GM12878 (cell line): ENCODE measurements at regions not wholly inside any gene's neighbourhood (a gene's known extent, or its start where the extent isn't known, plus 50 kb on each side); places are given as distances from the start of the nearest gene placed in this dataset.

ENCODE experiments used
- ATAC-seq: fragments of 200-7000 bp; cut with Tn5 transposase; 3 replicates; pipeline ENCODE4 v1.9.1; 2020; ENCODE audit warnings: mild to moderate bottlenecking, moderate library complexity
- BruUV-seq: library from RNA; stranded (reverse); fragments of 400-500 nt; replicated peaks from 2 replicates; lab custom pipeline; 2021; lab: Mats Ljungman, UMichigan
- CTCF ChIA-PET: fragments of 300-600 bp; sonication (Branson Sonifier 250); formaldehyde crosslinking; extraction: SDS; loops from one replicate; lab custom pipeline; 2021; ENCODE audit warnings: inconsistent platforms; lab: Yijun Ruan, JAX
- POLR2A ChIA-PET: fragments of 350-600 bp; formaldehyde crosslinking; extraction: SDS; loops from one replicate; lab custom pipeline; 2021; ENCODE audit warnings: inconsistent platforms; lab: Charles Lee
- RAD21 ChIA-PET: fragments of 300-600 bp; sonication (Branson Sonifier 250); formaldehyde crosslinking; loops from one replicate; lab custom pipeline; 2023; ENCODE audit warnings: antibody characterized with exemption; ENCODE audit not compliant: unreplicated experiment; lab: Charles Lee
- SMC1A ChIA-PET: fragments of 300-600 bp; sonication (Branson Sonifier 250); formaldehyde crosslinking; loops from one replicate; lab custom pipeline; 2023; ENCODE audit not compliant: unreplicated experiment, uncharacterized antibody; lab: Charles Lee
- DNase-seq: peaks from one replicate; pipeline ENCODE4 v3.0.0-alpha.2; 2011; ENCODE audit warnings: low read depth, low spot score
- FAIRE-seq: peaks from 3 replicates; lab custom pipeline; 2011; peaks lifted over from hg19 to GRCh38; lab: Jason Lieb, UNC
- H2AFZ ChIP-seq: 2 replicates; pipeline ENCODE4 v1.6.0; 2011; ENCODE audit warnings: low read depth, low read length, control low read depth; ENCODE audit not compliant: control insufficient read depth
- H3K27ac ChIP-seq: 2 replicates; pipeline ENCODE4 v1.5.1; 2011; ENCODE audit warnings: control low read depth; ENCODE audit not compliant: control insufficient read depth, insufficient read depth
- H3K27me3 ChIP-seq, 2 experiments: replicated peaks in 1 of 2; 2 replicates each; pipeline versions ENCODE4 v1.6.0 to v1.6.1; 2011; ENCODE audit warnings: low read length in 1 of 2; ENCODE audit not compliant: control insufficient read depth in 2 of 2, insufficient read depth in 2 of 2
- H3K36me3 ChIP-seq, 2 experiments: 2 replicates each; pipeline ENCODE4 v1.5.1; 2011; ENCODE audit warnings: low read length in 1 of 2; ENCODE audit not compliant: control insufficient read depth in 2 of 2, insufficient read depth in 2 of 2
- H3K4me1 ChIP-seq: 2 replicates; pipeline ENCODE4 v1.6.1; 2011; ENCODE audit warnings: mild to moderate bottlenecking, low read length, moderate library complexity, mixed read lengths; ENCODE audit not compliant: control insufficient read depth, insufficient read depth
- H3K4me2 ChIP-seq: 2 replicates; pipeline ENCODE4 v1.6.0; 2011; ENCODE audit warnings: control low read depth; ENCODE audit not compliant: control insufficient read depth, insufficient read depth
- H3K4me3 ChIP-seq: fragments of 200-600 bp; sonication (generic); 2 replicates; pipeline ENCODE4 v1.5.1; 2016
- H3K79me2 ChIP-seq: 2 replicates; pipeline ENCODE4 v1.6.0; 2011; ENCODE audit warnings: low read length; ENCODE audit not compliant: control insufficient read depth, insufficient read depth
- H3K9ac ChIP-seq: 2 replicates; pipeline ENCODE4 v1.8.0; 2011; ENCODE audit warnings: low read length, control low read depth, mixed read lengths; ENCODE audit not compliant: control insufficient read depth, insufficient read depth
- H3K9me3 ChIP-seq: replicated peaks from 3 replicates; pipeline ENCODE4 v1.5.1; 2011; ENCODE audit warnings: mild to moderate bottlenecking, low read length; ENCODE audit not compliant: control insufficient read depth, insufficient read depth
- H4K20me1 ChIP-seq: 2 replicates; pipeline ENCODE4 v1.6.0; 2011; ENCODE audit not compliant: control insufficient read depth, insufficient read depth
- CHD1 ChIP-seq: IDR thresholded peaks from 2 replicates; pipeline ENCODE4 v1.6.1; 2012; ENCODE audit warnings: low read depth, low read length, improper control_type of control experiment
- HCFC1 ChIP-seq: fragments of 150-350 bp; IDR thresholded peaks from 2 replicates; pipeline ENCODE4 v1.6.1; 2014; ENCODE audit warnings: low read length
- HDAC2 ChIP-seq: fragments of 200-600 bp; sonication (generic); IDR thresholded peaks from 2 replicates; pipeline ENCODE4 v1.6.1; 2017
- IKZF2 ChIP-seq, 2 experiments: fragments of 450-650 bp; IDR thresholded peaks; 2 replicates each; pipeline ENCODE4 v1.6.1; 2017; ENCODE audit warnings: mild to moderate bottlenecking in 2 of 2, moderate library complexity in 2 of 2
- MEF2B ChIP-seq: fragments of 450-650 bp; IDR thresholded peaks from 2 replicates; pipeline ENCODE4 v1.6.1; 2018; ENCODE audit warnings: mild to moderate bottlenecking, moderate library complexity; ENCODE audit not compliant: partially characterized antibody, poor library complexity, severe bottlenecking
- SUZ12 ChIP-seq: fragments of 200-600 bp; sonication (generic); IDR thresholded peaks from one replicate; pipeline ENCODE4 v1.6.1; 2018; ENCODE audit warnings: antibody characterized with exemption, mild to moderate bottlenecking; ENCODE audit not compliant: unreplicated experiment
- WGBS: methylation state at CpG from one replicate; pipeline ENCODE4 v1.1.6; 2016; ENCODE audit warnings: low lambda C conversion rate; ENCODE audit not compliant: insufficient replicate concordance, insufficient coverage; ENCODE audit errors: missing lambda C conversion rate; 5-methylcytosine and 5-hydroxymethylcytosine counted together
- in situ Hi-C: fragments of 300-500 bp; cut with MboI; formaldehyde crosslinking; loops from 9 replicates; pipeline ENCODE4 v1.14.3; 2018; ENCODE audit warnings: mixed read lengths
- intact Hi-C: fragments of 100-400 bp; cut with micrococcal nuclease; formaldehyde crosslinking; loops from one replicate; pipeline ENCODE4 v1.14.2; 2022; ENCODE audit not compliant: unreplicated experiment
- TF ChIP-seq, protein P1 (sequence below): IDR thresholded peaks from 2 replicates; pipeline ENCODE4 v1.6.1; 2012; ENCODE audit warnings: improper control_type of control experiment, low read depth, low read length; ENCODE audit not compliant: insufficient replicate concordance
- TF ChIP-seq, protein P2 (sequence below), 3 experiments: IDR thresholded peaks in 2 of 3; conservative IDR thresholded peaks in 1 of 3; 2 replicates each; pipeline ENCODE4 v1.5.1; 2011; ENCODE audit warnings: low read depth in 3 of 3, low read length in 3 of 3, mild to moderate bottlenecking in 3 of 3, control low read depth in 2 of 3, moderate library complexity in 2 of 3, inconsistent platforms in 1 of 3, mixed read lengths in 1 of 3; ENCODE audit not compliant: control insufficient read depth in 2 of 3, insufficient read depth in 1 of 3; ENCODE audit errors: extremely low read depth in 1 of 3
- TF ChIP-seq, protein P3 (sequence below): fragments of 450-650 bp; formaldehyde crosslinking; IDR thresholded peaks from 2 replicates; pipeline ENCODE4 v1.4.0; 2022; ENCODE audit warnings: mild to moderate bottlenecking, moderate library complexity
- TF ChIP-seq, protein P4 (sequence below): fragments of 150-350 bp; IDR thresholded peaks from 2 replicates; pipeline ENCODE4 v1.6.1; 2014; ENCODE audit warnings: mild to moderate bottlenecking, low read depth, low read length

DNA sequence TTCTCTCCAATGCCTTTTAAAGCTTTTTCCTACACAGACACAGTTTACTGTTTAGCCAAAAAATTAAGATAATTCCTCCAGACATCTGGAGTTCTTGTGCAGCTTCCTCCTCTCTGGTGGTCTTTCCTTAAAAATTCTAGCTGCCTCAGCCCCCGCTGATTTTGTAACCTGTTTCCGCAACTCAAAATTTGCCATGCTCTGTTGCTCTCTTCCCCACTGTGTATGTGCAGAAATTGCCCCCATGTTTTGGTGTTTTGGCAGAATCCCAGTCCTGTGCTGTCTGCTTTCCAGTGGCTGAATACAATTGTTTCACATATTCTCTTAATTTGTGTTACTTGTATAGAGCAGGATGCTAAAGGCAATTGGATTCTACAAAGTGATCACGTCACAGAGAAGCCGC is 151.7 kb upstream of the PRSS1 start:
- no peak for FAIRE-seq
- H3K27me3 ChIP-seq: peaks cover 0 to 5% of the 10 kb centered on the region in 2 experiments; a peak in 1 of 4 replicates
- POLR2A ChIA-PET: no interaction called here
- no peak for ATAC-seq
- H3K27ac ChIP-seq: no peak overlapping the region
- RAD21 ChIA-PET: no interaction called here
- CTCF ChIA-PET: interaction anchor here (0.6 to 2.9 kb wide), 5 partner anchors 10 to 61 kb away, joined by 3 to 14 read pairs (median 7); no protein-coding TSS in a partner anchor
- no peaks in the 10 kb centered on the region for H3K9me3 ChIP-seq
- H3K4me2 ChIP-seq: no peak overlapping the region
- no peak overlapping the region for H3K4me3 ChIP-seq
- H4K20me1 ChIP-seq: no peaks in the 10 kb centered on the region
- intact Hi-C loops (no loop called here), in situ Hi-C loops (no loop called here)
- WGBS: 49% methylated on average over 4 of the region's 4 CpGs
- H2AFZ ChIP-seq: no peak overlapping the region
- SMC1A ChIA-PET: interaction anchor here (0.9 to 1.4 kb wide), 4 partner anchors 12 to 405 kb away, joined by 3 to 4 read pairs (median 4); no protein-coding TSS in a partner anchor
- DNase-seq: no peak
- no peak overlapping the region for H3K9ac ChIP-seq
- no peaks in the 10 kb centered on the region for H3K79me2 ChIP-seq
- H3K36me3 ChIP-seq: no peaks in the 10 kb centered on the region
- H3K4me1 ChIP-seq: no peaks in the 10 kb centered on the region
- BruUV-seq: no TSS peak
- TF ChIP-seq MEF2B (no peak), HCFC1 (no peak), HDAC2 (no peak), SUZ12 (no peak), IKZF2 (IDR thresholded peaks at IDR 0.05) (no peak), CHD1 (no peak)
- TF ChIP-seq, protein P1, sequence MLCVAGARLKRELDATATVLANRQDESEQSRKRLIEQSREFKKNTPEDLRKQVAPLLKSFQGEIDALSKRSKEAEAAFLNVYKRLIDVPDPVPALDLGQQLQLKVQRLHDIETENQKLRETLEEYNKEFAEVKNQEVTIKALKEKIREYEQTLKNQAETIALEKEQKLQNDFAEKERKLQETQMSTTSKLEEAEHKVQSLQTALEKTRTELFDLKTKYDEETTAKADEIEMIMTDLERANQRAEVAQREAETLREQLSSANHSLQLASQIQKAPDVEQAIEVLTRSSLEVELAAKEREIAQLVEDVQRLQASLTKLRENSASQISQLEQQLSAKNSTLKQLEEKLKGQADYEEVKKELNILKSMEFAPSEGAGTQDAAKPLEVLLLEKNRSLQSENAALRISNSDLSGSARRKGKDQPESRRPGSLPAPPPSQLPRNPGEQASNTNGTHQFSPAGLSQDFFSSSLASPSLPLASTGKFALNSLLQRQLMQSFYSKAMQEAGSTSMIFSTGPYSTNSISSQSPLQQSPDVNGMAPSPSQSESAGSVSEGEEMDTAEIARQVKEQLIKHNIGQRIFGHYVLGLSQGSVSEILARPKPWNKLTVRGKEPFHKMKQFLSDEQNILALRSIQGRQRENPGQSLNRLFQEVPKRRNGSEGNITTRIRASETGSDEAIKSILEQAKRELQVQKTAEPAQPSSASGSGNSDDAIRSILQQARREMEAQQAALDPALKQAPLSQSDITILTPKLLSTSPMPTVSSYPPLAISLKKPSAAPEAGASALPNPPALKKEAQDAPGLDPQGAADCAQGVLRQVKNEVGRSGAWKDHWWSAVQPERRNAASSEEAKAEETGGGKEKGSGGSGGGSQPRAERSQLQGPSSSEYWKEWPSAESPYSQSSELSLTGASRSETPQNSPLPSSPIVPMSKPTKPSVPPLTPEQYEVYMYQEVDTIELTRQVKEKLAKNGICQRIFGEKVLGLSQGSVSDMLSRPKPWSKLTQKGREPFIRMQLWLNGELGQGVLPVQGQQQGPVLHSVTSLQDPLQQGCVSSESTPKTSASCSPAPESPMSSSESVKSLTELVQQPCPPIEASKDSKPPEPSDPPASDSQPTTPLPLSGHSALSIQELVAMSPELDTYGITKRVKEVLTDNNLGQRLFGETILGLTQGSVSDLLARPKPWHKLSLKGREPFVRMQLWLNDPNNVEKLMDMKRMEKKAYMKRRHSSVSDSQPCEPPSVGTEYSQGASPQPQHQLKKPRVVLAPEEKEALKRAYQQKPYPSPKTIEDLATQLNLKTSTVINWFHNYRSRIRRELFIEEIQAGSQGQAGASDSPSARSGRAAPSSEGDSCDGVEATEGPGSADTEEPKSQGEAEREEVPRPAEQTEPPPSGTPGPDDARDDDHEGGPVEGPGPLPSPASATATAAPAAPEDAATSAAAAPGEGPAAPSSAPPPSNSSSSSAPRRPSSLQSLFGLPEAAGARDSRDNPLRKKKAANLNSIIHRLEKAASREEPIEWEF: no peak
- TF ChIP-seq, protein P2, sequence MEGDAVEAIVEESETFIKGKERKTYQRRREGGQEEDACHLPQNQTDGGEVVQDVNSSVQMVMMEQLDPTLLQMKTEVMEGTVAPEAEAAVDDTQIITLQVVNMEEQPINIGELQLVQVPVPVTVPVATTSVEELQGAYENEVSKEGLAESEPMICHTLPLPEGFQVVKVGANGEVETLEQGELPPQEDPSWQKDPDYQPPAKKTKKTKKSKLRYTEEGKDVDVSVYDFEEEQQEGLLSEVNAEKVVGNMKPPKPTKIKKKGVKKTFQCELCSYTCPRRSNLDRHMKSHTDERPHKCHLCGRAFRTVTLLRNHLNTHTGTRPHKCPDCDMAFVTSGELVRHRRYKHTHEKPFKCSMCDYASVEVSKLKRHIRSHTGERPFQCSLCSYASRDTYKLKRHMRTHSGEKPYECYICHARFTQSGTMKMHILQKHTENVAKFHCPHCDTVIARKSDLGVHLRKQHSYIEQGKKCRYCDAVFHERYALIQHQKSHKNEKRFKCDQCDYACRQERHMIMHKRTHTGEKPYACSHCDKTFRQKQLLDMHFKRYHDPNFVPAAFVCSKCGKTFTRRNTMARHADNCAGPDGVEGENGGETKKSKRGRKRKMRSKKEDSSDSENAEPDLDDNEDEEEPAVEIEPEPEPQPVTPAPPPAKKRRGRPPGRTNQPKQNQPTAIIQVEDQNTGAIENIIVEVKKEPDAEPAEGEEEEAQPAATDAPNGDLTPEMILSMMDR (IDR thresholded peaks at IDR 0.05 in 2 of 3, conservative IDR thresholded peaks at IDR 0.05 in 1 of 3; ENCODE audit: control insufficient read depth in 2 of 3, extremely low read depth in 1 of 3, insufficient read depth in 1 of 3, low read depth in 3 of 3, low read length in 3 of 3): no peak
- TF ChIP-seq, protein P3, sequence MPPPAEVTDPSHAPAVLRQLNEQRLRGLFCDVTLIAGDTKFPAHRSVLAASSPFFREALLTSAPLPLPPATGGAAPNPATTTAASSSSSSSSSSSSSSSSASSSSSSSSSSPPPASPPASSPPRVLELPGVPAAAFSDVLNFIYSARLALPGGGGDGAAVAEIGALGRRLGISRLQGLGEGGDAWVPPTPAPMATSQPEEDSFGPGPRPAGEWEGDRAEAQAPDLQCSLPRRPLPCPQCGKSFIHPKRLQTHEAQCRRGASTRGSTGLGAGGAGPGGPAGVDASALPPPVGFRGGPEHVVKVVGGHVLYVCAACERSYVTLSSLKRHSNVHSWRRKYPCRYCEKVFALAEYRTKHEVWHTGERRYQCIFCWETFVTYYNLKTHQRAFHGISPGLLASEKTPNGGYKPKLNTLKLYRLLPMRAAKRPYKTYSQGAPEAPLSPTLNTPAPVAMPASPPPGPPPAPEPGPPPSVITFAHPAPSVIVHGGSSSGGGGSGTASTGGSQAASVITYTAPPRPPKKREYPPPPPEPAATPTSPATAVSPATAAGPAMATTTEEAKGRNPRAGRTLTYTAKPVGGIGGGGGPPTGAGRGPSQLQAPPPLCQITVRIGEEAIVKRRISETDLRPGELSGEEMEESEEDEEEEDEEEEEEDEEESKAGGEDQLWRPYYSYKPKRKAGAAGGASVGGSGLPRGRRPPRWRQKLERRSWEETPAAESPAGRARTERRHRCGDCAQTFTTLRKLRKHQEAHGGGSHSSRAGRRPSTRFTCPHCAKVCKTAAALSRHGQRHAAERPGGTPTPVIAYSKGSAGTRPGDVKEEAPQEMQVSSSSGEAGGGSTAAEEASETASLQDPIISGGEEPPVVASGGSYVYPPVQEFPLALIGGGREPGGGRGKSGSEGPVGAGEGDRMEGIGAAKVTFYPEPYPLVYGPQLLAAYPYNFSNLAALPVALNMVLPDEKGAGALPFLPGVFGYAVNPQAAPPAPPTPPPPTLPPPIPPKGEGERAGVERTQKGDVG (CRISPR knock-in tag): no peak
- TF ChIP-seq, protein P4, sequence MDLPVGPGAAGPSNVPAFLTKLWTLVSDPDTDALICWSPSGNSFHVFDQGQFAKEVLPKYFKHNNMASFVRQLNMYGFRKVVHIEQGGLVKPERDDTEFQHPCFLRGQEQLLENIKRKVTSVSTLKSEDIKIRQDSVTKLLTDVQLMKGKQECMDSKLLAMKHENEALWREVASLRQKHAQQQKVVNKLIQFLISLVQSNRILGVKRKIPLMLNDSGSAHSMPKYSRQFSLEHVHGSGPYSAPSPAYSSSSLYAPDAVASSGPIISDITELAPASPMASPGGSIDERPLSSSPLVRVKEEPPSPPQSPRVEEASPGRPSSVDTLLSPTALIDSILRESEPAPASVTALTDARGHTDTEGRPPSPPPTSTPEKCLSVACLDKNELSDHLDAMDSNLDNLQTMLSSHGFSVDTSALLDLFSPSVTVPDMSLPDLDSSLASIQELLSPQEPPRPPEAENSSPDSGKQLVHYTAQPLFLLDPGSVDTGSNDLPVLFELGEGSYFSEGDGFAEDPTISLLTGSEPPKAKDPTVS: no peak
